Smooth muscle cell (in vitro differentiated cells): ENCODE measurements at regions not wholly inside any gene's neighbourhood (a gene's known extent, or its start where the extent isn't known, plus 50 kb on each side); places are given as distances from the start of the nearest gene placed in this dataset.

Experiments used
- DNase-seq: peaks from one replicate; lab custom pipeline; 2025; ENCODE audit not compliant: unreplicated experiment; lab: John Stamatoyannopoulos, UW
- H2AFZ ChIP-seq: fragments of 200-600 bp; sonication (generic); 2 replicates; pipeline ENCODE4 v1.6.0; 2016; ENCODE audit warnings: antibody characterized with exemption, low read depth, mild to moderate bottlenecking
- H3F3A ChIP-seq: fragments of 200-600 bp; sonication (generic); 2 replicates; pipeline ENCODE4 v1.6.0; 2017; ENCODE audit warnings: antibody characterized with exemption, low read depth
- H3K27ac ChIP-seq: fragments of 200-600 bp; sonication (generic); 2 replicates; pipeline ENCODE4 v1.5.1; 2016; ENCODE audit warnings: low read depth, mild to moderate bottlenecking
- H3K27me3 ChIP-seq: fragments of 200-600 bp; sonication (generic); 2 replicates; pipeline ENCODE4 v1.6.1; 2016; ENCODE audit warnings: low read depth, mild to moderate bottlenecking
- H3K36me3 ChIP-seq: fragments of 200-600 bp; sonication (generic); 2 replicates; pipeline ENCODE4 v1.5.1; 2016; ENCODE audit warnings: low read depth
- H3K4me1 ChIP-seq: fragments of 200-600 bp; sonication (generic); 2 replicates; pipeline ENCODE4 v1.5.1; 2016; ENCODE audit warnings: low read depth
- H3K4me2 ChIP-seq: fragments of 200-600 bp; sonication (generic); 2 replicates; pipeline ENCODE4 v1.6.0; 2016; ENCODE audit warnings: mild to moderate bottlenecking
- H3K4me3 ChIP-seq: fragments of 200-600 bp; sonication (generic); 2 replicates; pipeline ENCODE4 v1.5.1; 2016; ENCODE audit warnings: mild to moderate bottlenecking
- H3K79me2 ChIP-seq: fragments of 200-600 bp; sonication (generic); 2 replicates; pipeline ENCODE4 v1.6.0; 2016; ENCODE audit warnings: low read depth, mild to moderate bottlenecking
- H3K9ac ChIP-seq: fragments of 200-600 bp; sonication (generic); 2 replicates; pipeline ENCODE4 v1.6.0; 2016; ENCODE audit warnings: low read depth
- H3K9me3 ChIP-seq: fragments of 200-600 bp; sonication (generic); replicated peaks from 2 replicates; pipeline ENCODE4 v1.5.1; 2016; ENCODE audit warnings: low read depth
- H4K20me1 ChIP-seq: fragments of 200-600 bp; sonication (generic); 2 replicates; pipeline ENCODE4 v1.6.0; 2016; ENCODE audit warnings: low read depth
- CTCF ChIP-seq: fragments of 200-600 bp; sonication (generic); IDR thresholded peaks from 2 replicates; pipeline ENCODE4 v1.5.1; 2017; ENCODE audit warnings: borderline replicate concordance, mild to moderate bottlenecking, antibody characterized with exemption; ENCODE audit not compliant: insufficient read depth, poor library complexity, severe bottlenecking
- WGBS: methylation state at CpG from one replicate; pipeline ENCODE4 v1.1.7; 2016; ENCODE audit warnings: low lambda C conversion rate; 5-methylcytosine and 5-hydroxymethylcytosine counted together

- no peak overlapping the region for H2AFZ ChIP-seq
- H3F3A ChIP-seq, result no peaks in the 10 kb centered on the region
- DNase-seq, result no peak
- H3K4me2 ChIP-seq, result no peak overlapping the region
- TF ChIP-seq CTCF, result no peak
- H3K4me1 ChIP-seq, result no peaks in the 10 kb centered on the region
- H3K9ac ChIP-seq, result no peak overlapping the region
- H3K36me3 ChIP-seq, result no peaks in the 10 kb centered on the region
- peaks cover 4% of the 10 kb centered on the region for H3K27me3 ChIP-seq
- H3K79me2 ChIP-seq, result no peaks in the 10 kb centered on the region
- H3K27ac ChIP-seq, result no peak overlapping the region
- no peaks in the 10 kb centered on the region for H4K20me1 ChIP-seq
- H3K9me3 ChIP-seq, result no peaks in the 10 kb centered on the region
- 42% methylated on average over 3 of the region's 3 CpGs for WGBS
- H3K4me3 ChIP-seq, result no peak overlapping the region
Measured at GRCh38 chr5:173547579-173547978, 68.9 kb downstream of the BOD1 start.

GRCh38 chr5:173542964-173543363, 73.5 kb downstream of the BOD1 start:
- 93% methylated on average over 9 of the region's 9 CpGs for WGBS
- H3K36me3 ChIP-seq, result no peaks in the 10 kb centered on the region
- H3K4me2 ChIP-seq, result no peak overlapping the region
- no peaks in the 10 kb centered on the region for H3K9me3 ChIP-seq
- H3K4me3 ChIP-seq, result no peak overlapping the region
- no peaks in the 10 kb centered on the region for H4K20me1 ChIP-seq
- TF ChIP-seq CTCF, result no peak
- H3F3A ChIP-seq, result no peaks in the 10 kb centered on the region
- no peak overlapping the region for H2AFZ ChIP-seq
- DNase-seq, result no peak
- no peaks in the 10 kb centered on the region for H3K79me2 ChIP-seq
- no peak overlapping the region for H3K27ac ChIP-seq
- H3K9ac ChIP-seq, result no peak overlapping the region
- no peaks in the 10 kb centered on the region for H3K4me1 ChIP-seq
- H3K27me3 ChIP-seq, result no peaks in the 10 kb centered on the region

GRCh38 chr5:173542159-173542558, 74.3 kb downstream of the BOD1 start:
- DNase-seq, result no peak
- no peaks in the 10 kb centered on the region for H4K20me1 ChIP-seq
- no peak overlapping the region for H3K4me2 ChIP-seq
- no peak overlapping the region for H3K27ac ChIP-seq
- 94% methylated on average over 4 of the region's 4 CpGs for WGBS
- no peaks in the 10 kb centered on the region for H3K4me1 ChIP-seq
- H3K9me3 ChIP-seq, result no peaks in the 10 kb centered on the region
- H3K36me3 ChIP-seq, result no peaks in the 10 kb centered on the region
- H3K4me3 ChIP-seq, result no peak overlapping the region
- H3K9ac ChIP-seq, result no peak overlapping the region
- no peak for TF ChIP-seq CTCF
- H3K27me3 ChIP-seq, result no peaks in the 10 kb centered on the region
- no peaks in the 10 kb centered on the region for H3F3A ChIP-seq
- H2AFZ ChIP-seq, result no peak overlapping the region
- no peaks in the 10 kb centered on the region for H3K79me2 ChIP-seq

GRCh38 chr5:173538654-173539053, 77.8 kb downstream of the BOD1 start:
- no peaks in the 10 kb centered on the region for H3K4me1 ChIP-seq
- H2AFZ ChIP-seq, result no peak overlapping the region
- no peaks in the 10 kb centered on the region for H3F3A ChIP-seq
- no peaks in the 10 kb centered on the region for H3K27me3 ChIP-seq
- no peak overlapping the region for H3K9ac ChIP-seq
- no peak overlapping the region for H3K4me2 ChIP-seq
- no peak overlapping the region for H3K27ac ChIP-seq
- no peaks in the 10 kb centered on the region for H3K36me3 ChIP-seq
- H4K20me1 ChIP-seq, result no peaks in the 10 kb centered on the region
- no peaks in the 10 kb centered on the region for H3K79me2 ChIP-seq
- no peak for TF ChIP-seq CTCF
- WGBS, result 62% methylated on average over 1 of the region's 1 CpG
- H3K4me3 ChIP-seq, result no peak overlapping the region
- H3K9me3 ChIP-seq, result no peaks in the 10 kb centered on the region
- no peak for DNase-seq
